CD4-positive, alpha-beta T cell (primary cell): ENCODE measurements at regions not wholly inside any gene's neighbourhood (a gene's known extent, or its start where the extent isn't known, plus 50 kb on each side); places are given as distances from the start of the nearest gene placed in this dataset.

Experiments used
- ATAC-seq: fragments of 200-7000 bp; cut with Tn5 transposase; one replicate; pipeline ENCODE4 v1.10.0; 2022; ENCODE audit warnings: mild to moderate bottlenecking; ENCODE audit not compliant: poor library complexity
- CTCF ChIA-PET: fragments of 350-600 bp; sonication (Branson Sonifier 250); formaldehyde crosslinking; loops from one replicate; lab custom pipeline; 2021; ENCODE audit warnings: antibody characterized with exemption, inconsistent platforms; lab: Charles Lee
- POLR2A ChIA-PET: fragments of 350-600 bp; sonication (Branson Sonifier 250); formaldehyde crosslinking; loops from one replicate; lab custom pipeline; 2021; ENCODE audit warnings: antibody characterized with exemption, inconsistent platforms; lab: Charles Lee
- DNase-seq, 14 experiments: peaks; one replicate each; pipeline ENCODE4 v3.0.0-alpha.2; 2013 to 2020; ENCODE audit warnings: mixed read lengths in 2 of 14
- H3K27ac ChIP-seq, 2 donors: one replicate each; pipeline versions ENCODE4 v1.5.1 to v1.7.0; 2013; ENCODE audit warnings: low read length in 2 of 2, low read depth in 1 of 2, mild to moderate bottlenecking in 1 of 2
- H3K27me3 ChIP-seq, 2 experiments: 1 replicate in 1 of 2; 2 replicates in 1 of 2; pipeline versions ENCODE4 v1.6.1 to v1.7.0; 2013; ENCODE audit warnings: low read length in 2 of 2, control low read depth in 1 of 2, mild to moderate bottlenecking in 1 of 2, moderate library complexity in 1 of 2; ENCODE audit not compliant: insufficient read depth in 2 of 2, control insufficient read depth in 1 of 2
- H3K36me3 ChIP-seq: one replicate; pipeline ENCODE4 v1.6.1; 2013; ENCODE audit warnings: low read length, control low read depth; ENCODE audit not compliant: insufficient read depth
- H3K4me1 ChIP-seq: one replicate; pipeline ENCODE4 v1.6.1; 2013; ENCODE audit warnings: low read length, control low read depth; ENCODE audit not compliant: insufficient read depth
- H3K4me3 ChIP-seq: one replicate; pipeline ENCODE4 v1.5.1; 2013; ENCODE audit warnings: mild to moderate bottlenecking, low read length, moderate library complexity
- H3K9me3 ChIP-seq, 2 experiments: 1 replicate in 1 of 2; 2 replicates in 1 of 2; pipeline versions ENCODE4 v1.6.1 to v1.7.0; 2013; ENCODE audit warnings: low read length in 2 of 2, mild to moderate bottlenecking in 2 of 2, control low read depth in 1 of 2, moderate library complexity in 1 of 2; ENCODE audit not compliant: control insufficient read depth in 1 of 2, insufficient read depth in 1 of 2
- H3K27ac Mint-ChIP-seq: one replicate; pipeline ENCODE4 v1.8.0; 2020; ENCODE audit warnings: mixed read lengths
- H3K27me3 Mint-ChIP-seq: one replicate; pipeline ENCODE4 v1.8.0; 2021; ENCODE audit warnings: mixed read lengths
- H3K36me3 Mint-ChIP-seq: one replicate; pipeline ENCODE4 v1.8.0; 2021; ENCODE audit warnings: low read depth, mixed read lengths
- H3K4me1 Mint-ChIP-seq: one replicate; pipeline ENCODE4 v1.8.0; 2021; ENCODE audit warnings: low read depth, mixed read lengths
- H3K4me3 Mint-ChIP-seq: one replicate; pipeline ENCODE4 v1.8.0; 2020; ENCODE audit warnings: mild to moderate bottlenecking, mixed read lengths
- H3K9me3 Mint-ChIP-seq: one replicate; pipeline ENCODE4 v1.8.0; 2020; ENCODE audit warnings: mixed read lengths
- CTCF ChIP-seq: fragments of 200-600 bp; IDR thresholded peaks from one replicate; pipeline ENCODE4 v1.8.0; 2022; ENCODE audit warnings: antibody characterized with exemption, mild to moderate bottlenecking
- intact Hi-C, 2 experiments: fragments of 100-400 bp; cut with DNase I in 1 of 2; cut with micrococcal nuclease in 1 of 2; formaldehyde crosslinking; loops; one replicate each; pipeline versions ENCODE4 v1.15.1 to v1.9.0; 2023 to 2025; cut with DNase I, micrococcal nuclease

GRCh38 chr1:2971101-2971501, 50.2 kb upstream of the ACTRT2 start:
- CTCF ChIA-PET, result no interaction called here
- POLR2A ChIA-PET, result no interaction called here
- ATAC-seq, result no peak

More at GRCh38 chr1:2971101-2971501, 50.2 kb upstream of the ACTRT2 start:
- H3K9me3 Mint-ChIP-seq, result no peaks in the 10 kb centered on the region
- intact Hi-C loops, result no loop called here
- Histone ChIP-seq H3K4me1 (peaks cover 12% of the 10 kb centered on the region), H3K9me3 (peaks cover 0 to 9% of the 10 kb centered on the region in 2 experiments), H3K4me3 (no peak overlapping the region), H3K27ac (no peak overlapping the region), H3K27me3 (peaks cover 0 to 2% of the 10 kb centered on the region in 2 experiments), H3K36me3 (no peaks in the 10 kb centered on the region)
- no peaks in the 10 kb centered on the region for H3K4me1 Mint-ChIP-seq
- no peak for TF ChIP-seq CTCF
- peaks cover 4% of the 10 kb centered on the region for H3K27me3 Mint-ChIP-seq
- H3K4me3 Mint-ChIP-seq, result no peak overlapping the region
- no peak overlapping the region for H3K27ac Mint-ChIP-seq
- no peak for DNase-seq
- no peaks in the 10 kb centered on the region for H3K36me3 Mint-ChIP-seq
